Lung microvascular endothelial cell (primary cell): ENCODE measurements at regions not wholly inside any gene's neighbourhood (a gene's known extent, or its start where the extent isn't known, plus 50 kb on each side); places are given as distances from the start of the nearest gene placed in this dataset.
"Not testable (repeated sequence)": the region's sequence is repeated elsewhere in the genome, so short reads cannot be mapped to it uniquely, and the experiment has no call there.

Source experiments
- DNase-seq, 2 donors: peaks; one replicate each; pipeline versions ENCODE4 v3.0.0 to v3.0.0-alpha.2; 2010; ENCODE audit warnings: low read depth in 2 of 2

DNA sequence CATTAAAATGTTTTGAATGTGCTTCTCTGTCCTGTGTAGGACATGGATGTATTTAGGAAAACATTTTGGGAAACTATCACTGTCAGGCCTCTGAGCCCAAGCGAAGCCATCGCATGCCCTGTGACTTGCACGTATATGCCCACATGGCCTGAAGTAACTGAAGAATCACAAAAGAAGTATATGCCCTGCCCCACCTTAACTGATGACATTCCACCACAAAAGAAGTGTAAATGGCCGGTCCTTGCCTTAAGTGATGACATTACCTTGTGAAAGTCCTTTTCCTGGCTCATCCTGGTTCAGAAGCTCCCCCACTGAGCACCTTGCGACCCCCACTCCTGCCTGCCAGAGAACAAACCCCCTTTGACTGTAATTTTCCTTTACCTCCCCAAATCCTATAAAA is 191.1 kb upstream of the MEIS1 start:
- DNase-seq, result not testable (repeated sequence)

DNA sequence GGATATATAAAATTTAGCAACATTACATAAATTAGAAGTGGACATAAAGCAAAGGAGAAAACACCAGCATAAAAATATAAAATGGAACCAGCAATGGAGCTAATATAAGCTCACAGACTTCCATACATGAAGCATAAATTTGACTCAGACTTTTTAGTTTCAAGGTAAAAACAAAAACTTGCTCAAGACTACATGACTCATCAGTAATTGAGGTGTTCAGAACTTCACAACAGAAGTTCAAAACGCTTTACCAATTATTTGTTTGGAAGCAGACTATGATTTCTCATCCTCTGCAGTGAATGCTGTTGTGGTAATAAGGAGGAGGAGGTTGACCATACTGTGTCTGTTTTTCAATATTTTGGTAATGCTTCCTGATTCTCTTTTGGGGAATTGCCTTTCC is 192.0 kb upstream of the MEIS1 start:
- DNase-seq, result not testable (repeated sequence)

DNA sequence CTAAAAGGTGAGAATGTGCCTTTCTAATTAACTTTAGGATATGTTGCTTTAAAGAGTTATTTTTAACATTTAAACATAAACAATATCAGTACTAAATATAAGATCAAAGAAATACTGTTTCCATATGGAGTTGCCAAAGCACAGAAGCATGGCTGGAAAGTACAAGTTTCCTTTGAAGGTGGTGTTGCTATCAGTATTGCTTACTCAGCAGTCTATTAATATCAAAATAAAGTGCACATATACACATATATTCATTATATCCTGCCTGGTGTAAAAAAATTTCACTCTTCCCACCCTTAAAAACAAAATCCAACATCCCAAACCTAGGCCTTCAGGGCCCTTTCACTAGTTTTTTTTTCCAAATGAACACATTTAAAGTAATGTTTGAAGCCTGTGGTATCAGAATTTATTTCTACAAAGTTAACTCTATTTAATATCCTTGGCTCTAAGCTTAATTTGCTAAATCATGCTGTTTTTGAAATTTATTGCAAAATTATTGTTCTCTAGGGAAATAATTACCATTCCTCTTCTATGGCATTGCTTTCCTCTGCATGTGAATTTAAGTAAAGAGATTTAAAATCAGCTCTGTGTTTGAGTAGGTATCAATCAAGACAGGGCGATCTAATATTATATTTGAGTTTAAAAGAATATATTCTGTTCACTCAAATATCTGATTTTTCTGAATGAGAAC is 192.7 kb upstream of the MEIS1 start:
- DNase-seq, result no peak

DNA sequence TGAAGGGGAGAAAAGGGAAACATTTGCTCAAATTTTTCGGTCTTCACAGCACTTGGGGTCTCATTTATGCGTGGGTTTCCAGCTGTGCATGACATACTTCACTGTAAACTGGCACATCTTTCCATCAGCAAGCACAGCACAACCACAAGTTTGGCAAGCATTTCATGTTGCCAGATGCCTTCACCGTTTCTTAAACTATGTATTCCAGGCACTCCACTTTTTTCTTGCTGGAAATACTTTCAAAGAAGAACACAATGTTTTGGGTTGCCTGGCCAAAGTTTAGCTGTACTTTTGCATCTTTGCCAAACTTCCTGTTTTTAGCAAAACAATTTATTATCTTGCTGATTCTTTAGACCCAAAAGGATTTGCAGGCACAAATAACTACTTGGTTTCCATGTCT is 194.6 kb upstream of the MEIS1 start:
- no peak for DNase-seq

DNA sequence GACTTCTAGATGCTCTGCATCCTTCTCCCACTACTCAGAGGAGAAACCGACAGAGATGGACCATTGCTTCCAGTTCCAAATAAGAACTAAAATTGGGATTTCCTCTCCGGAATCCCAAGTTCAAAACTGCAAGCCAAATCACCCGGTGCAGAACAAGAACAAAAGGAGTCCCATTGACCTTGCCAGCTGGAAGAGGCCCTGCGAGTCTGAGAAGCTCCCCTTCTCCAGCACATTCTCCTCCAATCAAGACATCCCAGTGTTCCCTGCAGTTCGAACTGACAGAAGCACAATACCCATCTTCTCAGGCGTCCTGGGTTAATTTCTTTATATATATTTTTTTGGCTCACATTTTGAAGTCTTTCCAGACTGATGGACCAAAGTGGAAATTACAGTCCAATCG is 195.3 kb upstream of the MEIS1 start:
- DNase-seq, result no peak

DNA sequence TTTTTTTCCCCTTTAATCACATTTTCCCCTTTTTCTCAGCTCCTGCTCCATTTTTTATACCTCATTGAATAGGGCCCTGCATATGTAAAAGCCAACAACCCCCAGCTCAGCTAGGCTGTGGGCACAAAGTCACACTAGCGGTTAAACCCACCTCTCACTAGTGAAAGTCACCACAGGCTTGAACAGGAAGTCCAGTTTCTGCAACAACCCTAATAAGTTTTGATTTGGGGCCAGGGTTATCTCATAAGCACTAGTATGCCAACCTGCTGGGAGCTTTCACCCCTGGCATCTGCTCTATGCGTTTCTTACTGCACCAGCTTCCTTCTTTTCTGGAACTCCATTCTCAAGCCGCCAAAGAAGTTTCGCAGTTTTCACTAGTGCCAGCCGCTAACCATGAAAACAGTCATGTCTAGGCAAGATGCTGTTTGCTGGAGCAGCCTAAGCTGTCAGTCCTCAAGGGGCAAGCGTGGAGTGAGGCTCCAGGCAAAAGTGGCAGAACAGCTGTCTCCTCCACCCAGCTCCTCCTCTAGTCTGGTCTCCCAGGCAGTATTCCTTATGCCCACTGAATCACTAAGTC is 197.0 kb upstream of the MEIS1 start:
- DNase-seq, result no peak

DNA sequence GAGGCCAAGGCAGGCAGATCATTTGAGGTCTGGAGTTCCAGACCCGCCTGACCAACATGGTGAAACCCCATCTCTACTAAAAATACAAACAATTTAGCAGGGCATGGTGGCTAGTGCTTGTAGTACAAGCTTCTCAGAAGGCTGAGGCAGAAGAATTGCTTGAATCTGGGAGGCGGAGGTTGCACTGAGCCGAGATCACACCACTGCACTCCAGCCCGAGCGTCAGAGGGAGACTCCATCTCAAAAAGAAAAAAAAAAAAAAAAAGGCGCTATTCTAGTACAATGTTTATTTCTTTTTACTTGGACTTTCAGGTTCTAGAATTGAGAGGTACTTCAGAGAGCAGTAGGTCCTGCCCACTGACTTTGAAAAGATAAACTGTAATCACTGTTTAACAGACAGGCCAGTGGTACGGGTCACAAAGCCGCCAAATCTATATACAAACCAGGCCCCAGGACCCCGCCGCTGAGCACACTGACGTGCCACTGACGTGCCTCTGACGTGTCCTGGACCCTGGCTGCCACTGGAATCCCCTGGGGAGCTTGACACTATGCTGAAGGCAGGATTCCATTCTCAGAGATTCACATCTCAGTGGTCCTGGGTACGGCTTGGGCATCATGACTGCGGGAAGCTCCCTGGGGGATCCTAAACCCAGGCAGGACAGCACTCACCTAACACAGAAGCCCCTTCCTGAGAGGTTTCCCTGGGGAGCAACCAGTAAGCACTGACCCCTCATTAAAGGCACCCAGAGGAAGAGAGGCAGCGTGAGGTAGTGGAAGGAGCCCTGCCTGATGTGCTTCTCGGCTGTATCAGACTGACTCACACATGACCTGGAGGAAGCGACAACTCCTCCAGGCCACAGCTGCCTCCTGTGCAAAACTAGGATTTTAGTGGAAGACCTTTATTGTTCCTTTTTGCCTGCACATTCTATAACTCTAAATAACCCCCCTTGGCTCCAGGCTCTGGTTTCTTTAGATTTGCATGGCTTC is 197.8 kb upstream of the MEIS1 start:
- no peak for DNase-seq

DNA sequence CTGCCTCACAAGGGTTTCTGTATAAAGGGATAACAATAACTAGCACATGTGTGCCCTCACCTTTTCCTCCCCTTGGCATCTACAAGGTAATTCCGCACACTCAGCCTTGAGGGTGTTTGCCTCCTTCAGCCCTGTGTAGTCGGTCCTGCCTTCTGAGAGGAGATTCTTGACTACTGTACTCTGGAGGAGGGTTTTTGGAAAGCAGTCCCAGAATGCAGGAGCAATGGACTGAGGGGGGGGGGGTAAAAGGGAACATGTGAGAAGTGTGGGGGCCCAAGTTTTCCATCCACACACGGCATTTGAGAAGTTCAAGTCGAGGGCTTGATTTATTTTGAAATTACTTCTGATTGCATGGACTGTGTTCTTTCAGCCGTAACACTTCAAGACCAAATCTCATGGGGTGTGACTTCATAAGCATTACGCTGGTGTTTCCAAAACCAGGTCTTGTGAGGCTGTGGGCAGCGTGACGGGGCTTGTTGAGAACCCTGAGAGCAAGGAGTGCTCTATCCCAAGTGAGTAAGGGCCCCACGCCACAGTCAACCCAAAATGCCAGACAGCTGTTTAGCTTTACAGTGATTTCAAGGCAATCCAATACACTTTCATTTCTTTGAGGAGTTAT is 198.7 kb upstream of the MEIS1 start:
- no peak for DNase-seq

DNA sequence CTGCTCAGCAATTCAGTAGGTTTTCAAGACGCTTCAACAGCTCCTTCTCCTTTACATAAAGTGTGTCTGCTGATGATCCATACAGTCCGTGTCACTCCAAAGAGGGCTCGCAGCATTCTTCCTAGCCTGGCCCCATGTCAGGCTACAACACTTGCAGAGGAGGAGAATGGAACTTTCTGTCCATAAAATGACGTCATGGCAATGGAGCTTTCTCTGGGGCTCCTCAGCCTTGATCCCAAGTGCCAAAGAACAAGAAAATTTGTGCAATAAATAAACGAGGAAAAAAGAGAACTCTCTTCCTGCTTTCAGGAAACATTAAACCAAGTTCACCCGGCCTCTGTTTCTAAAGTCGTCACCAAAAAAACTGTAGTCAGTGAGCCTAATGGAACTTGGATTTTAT is 199.5 kb upstream of the MEIS1 start:
- no peak for DNase-seq

DNA sequence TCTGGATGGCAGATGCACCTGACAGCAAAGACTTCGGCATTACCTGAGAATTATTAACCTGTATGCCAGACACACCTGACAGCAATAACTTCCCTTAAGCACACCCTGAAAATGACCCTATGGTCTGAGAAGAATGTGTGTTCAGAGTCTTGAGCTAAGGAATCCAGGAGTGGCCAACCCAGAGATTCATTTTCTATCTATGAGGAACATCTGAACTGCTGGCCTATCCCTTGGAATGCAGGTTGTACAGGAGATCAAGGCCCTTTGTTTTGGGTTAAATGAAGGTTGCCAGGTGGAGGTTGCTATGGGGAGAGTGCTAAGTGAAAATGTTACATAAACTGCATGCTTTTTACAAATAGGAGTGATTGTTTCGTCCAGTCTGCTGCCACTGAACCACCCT is 200.9 kb upstream of the MEIS1 start:
- no peak for DNase-seq

DNA sequence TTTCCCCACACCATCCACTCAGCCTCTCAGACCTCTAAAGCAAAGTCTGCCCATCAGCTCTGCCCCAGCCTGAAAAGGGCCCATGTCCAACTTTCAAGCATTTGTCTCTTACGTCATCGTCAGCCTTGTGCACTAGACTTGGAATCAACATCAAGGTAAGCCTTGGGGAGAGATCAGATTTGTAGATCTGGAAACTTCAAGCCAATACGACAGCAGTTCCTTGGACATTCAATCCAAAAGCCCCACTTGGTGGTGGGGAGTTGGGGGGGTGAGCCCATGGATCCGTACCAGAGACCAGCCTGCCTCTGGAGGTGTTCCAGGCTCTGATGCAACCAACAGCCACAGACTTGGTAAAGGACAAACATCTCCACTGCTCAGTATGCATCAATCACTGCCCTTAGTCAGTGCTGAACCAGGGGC is 206.8 kb upstream of the MEIS1 start:
- DNase-seq, result no peak

DNA sequence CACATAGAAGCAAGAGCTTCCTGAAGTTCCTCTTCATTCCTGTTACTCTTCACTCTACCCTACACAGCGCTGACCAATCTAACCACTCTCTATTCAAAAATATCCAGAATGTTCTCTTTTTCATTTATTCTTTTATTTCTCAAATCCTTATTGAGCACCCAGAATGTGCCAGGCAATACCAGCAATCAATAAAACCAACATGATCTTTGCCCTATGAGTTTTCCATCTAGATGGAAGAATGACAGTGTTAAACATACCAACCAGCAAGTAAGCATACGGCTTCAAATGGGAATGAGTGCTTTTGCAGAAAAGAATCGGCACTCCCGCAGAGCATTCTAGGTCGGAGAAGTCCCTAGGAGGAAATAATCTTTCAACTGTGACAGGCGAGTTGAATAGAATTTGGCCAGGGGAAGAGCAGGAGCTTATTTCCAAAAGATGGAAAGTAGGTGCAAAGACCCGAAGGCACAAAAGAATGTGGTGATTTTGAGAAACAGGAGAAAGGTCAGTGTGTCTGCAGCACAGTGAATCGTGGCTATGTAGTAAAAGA is 217.8 kb upstream of the MEIS1 start:
- DNase-seq, result no peak

DNA sequence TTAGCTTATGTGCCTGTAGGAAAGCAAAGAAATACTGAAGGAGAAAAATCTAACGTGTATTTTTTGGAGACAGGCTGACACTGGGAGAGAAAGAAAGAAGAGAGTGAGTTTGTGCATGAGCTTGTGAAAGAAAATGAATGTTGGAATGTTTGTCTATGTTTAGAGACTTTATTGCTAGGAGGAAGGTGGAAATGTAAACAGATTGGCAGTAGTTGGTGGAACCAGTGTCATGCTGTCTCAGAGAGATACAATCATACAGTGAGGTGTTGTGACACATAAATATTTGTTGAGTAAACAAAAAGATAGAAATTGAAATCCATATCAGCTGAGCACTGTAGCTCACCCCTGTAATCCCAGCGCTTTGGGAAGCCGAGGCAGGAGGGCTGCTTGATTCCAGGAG is 222.2 kb upstream of the MEIS1 start:
- no peak for DNase-seq

DNA sequence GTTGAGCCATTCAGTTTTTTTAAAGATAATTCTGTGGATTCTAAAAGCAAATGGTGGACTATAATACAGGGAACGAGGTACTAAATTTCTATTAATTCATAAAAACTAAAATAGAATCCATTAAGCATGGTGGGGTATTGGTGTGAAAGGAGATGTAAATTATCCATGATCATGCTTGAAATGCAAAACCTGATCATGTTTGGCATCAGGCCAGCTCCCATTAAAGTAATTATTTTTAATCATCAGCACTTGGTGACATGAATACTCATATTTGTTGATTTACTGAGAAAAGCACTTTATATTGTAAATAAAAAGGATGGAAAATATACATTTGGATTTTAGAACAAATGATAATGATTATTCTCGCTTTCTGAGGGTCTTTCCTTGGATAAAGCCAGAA is 232.3 kb upstream of the MEIS1 start:
- no peak for DNase-seq

DNA sequence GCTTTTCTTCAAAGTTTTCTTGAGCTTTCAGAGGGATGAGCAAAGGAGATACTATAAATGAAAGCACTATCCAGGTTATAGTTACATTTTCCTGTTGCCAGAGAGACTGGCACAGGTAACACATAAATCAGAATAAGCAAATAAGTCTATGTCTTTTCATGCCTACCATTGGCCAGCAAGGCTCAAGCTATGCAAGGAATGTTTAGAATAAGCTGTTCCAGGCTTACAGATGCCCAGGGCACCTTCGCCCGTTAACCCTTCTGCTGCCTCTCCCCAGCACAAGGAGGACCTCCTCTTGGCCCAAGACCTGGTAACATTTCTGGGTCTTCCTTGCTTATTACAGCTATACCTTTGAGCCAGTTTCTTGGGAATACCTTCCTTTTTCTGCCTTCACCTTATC is 233.7 kb upstream of the MEIS1 start:
- DNase-seq, result no peak

DNA sequence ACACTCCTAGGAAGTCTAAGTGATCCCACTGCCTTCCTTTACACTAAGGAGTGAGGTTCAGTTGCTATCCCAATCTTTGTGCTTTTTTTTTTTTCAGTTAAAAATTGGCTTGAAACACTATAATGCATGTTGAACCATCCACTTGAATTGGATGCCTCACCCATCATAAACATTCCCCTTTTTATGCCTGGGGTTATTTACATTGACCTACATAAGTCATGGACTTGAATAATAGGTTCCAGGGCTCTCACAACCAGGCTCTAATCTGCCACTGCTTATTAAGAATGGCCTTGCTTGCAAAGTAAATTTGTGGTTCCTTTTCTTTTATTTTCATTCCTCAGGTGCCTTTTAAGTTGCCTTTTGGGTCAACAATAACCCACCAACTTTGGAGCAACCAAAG is 236.1 kb upstream of the MEIS1 start:
- DNase-seq, result no peak

DNA sequence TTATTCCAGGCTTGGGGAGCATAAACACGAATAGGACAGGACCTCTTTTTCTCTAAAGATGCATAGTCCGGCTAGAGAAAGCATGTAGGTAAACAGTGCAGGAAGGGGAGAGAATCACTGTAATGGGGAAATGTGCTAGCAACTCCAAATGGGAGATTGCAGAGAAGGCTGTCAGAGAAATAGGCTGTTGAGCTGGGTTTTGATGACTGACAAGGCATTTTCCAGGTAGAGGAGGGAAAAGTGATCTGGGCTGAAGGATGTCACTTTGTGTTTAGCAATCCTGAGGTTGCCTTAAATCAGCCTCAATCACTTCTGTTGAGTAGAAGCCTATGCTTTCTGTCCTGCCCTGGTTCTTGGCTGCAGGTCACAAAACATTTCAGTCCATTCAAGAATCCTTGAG is 242.0 kb upstream of the MEIS1 start:
- no peak for DNase-seq

DNA sequence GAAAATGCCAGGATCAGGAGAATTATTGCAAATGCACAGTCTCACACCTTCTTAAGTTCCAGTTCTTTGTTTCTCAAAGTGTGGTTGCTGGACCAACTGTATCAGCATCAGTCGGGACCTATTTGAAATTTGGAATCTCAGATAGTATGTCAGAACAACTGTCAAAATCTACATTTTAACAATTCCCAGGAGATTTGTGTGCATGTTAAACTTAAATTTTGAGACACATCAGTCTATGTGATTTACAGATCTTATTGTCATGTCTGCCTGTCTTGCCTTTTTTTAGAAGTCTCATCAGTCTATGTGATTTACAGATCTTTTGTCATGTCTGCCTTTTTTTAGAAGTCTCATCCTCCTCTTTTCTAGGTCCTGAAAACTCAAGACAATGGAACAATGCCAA is 243.6 kb upstream of the MEIS1 start:
- DNase-seq, result no peak

DNA sequence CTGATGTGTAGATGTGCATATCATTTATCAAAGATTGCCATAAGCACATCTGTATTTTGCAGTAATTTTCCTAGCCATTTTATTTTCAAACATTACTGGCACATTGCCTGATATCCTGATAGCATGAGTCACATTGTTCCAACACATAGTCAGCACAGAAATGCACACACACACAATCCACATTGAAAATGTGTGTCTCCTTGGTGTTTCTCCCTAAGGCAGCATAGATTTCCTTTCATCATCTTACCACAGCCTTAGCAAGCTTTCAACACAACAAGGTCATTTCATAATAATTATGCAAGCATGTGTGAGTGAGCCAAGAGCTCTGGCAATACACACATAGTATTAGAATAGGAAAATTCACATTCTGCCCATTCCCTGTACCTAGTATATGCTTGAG is 245.4 kb upstream of the MEIS1 start:
- DNase-seq, result no peak

DNA sequence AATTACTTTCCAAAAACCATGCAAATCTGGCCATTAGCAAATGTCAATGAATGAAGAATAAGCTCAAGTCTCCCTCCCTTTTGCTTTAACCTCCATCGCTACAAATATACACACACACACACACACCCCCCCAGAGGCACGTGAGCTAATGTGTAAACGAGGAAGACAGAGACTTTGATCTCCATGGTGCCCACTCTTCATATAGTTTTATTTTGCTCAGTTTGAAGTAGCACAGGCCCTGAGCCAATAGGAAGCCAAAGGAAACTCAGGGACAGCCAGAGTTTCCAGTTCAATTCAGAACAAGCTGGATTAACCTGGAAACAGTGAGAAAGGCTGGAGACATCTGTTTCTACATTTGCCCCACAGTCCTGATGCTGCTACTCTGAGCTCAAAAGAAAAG is 248.4 kb upstream of the MEIS1 start:
- DNase-seq, result no peak

DNA sequence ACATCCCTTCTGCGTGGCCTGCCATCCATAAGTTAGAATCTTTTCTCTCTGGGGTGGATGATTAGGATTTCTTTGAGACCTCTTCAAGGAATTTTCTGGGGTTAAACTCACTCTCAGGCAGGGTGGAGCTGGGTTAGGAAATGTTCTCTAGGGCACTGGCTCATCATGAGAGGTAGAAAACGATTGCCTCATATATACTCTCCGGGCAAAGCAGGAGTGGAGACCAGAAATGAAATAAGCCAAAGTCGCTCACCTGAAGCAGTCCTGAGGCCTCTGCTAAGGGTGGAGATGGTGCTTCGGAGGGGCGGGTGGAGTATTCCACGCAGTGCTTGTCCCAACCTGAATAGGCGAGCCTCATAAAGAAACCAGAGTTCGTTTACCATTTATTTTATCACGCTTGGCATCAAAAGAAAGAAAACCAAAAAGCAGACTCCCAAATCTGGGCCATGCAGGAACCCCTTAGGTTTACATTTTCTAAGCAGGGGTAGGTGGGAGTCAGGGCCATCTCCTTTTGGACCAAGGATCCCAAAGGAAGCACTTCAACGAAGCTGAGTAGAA is 249.3 kb upstream of the MEIS1 start:
- DNase-seq, result no peak
